Glutamatergic neuron (in vitro differentiated cells): ENCODE measurements at regions not wholly inside any gene's neighbourhood (a gene's known extent, or its start where the extent isn't known, plus 50 kb on each side); places are given as distances from the start of the nearest gene placed in this dataset.

Experiments
- DNase-seq: peaks from one replicate; pipeline ENCODE4 v3.0.0; 2022
- H3K27ac Mint-ChIP-seq: one replicate; pipeline ENCODE4 v1.8.0; 2020; ENCODE audit warnings: mild to moderate bottlenecking, mixed read lengths, inconsistent platforms; ENCODE audit not compliant: unreplicated experiment
- H3K27me3 Mint-ChIP-seq: one replicate; pipeline ENCODE4 v1.8.0; 2020; ENCODE audit warnings: mild to moderate bottlenecking, moderate library complexity, mixed read lengths, inconsistent platforms; ENCODE audit not compliant: unreplicated experiment
- H3K36me3 Mint-ChIP-seq: one replicate; pipeline ENCODE4 v1.8.0; 2020; ENCODE audit warnings: mild to moderate bottlenecking, mixed read lengths, inconsistent platforms; ENCODE audit not compliant: unreplicated experiment
- H3K4me1 Mint-ChIP-seq: one replicate; pipeline ENCODE4 v1.8.0; 2020; ENCODE audit warnings: mild to moderate bottlenecking, low read depth, mixed read lengths, inconsistent platforms; ENCODE audit not compliant: unreplicated experiment
- H3K4me3 Mint-ChIP-seq: one replicate; pipeline ENCODE4 v1.8.0; 2020; ENCODE audit warnings: mild to moderate bottlenecking, mixed read lengths, inconsistent platforms; ENCODE audit not compliant: unreplicated experiment
- H3K9me3 Mint-ChIP-seq: one replicate; pipeline ENCODE4 v1.8.0; 2020; ENCODE audit warnings: mild to moderate bottlenecking, moderate library complexity, mixed read lengths, inconsistent platforms; ENCODE audit not compliant: unreplicated experiment
- TF ChIP-seq, protein P1 (sequence below): fragments of 200-600 bp; sonication (generic); IDR thresholded peaks from one replicate; pipeline ENCODE4 v1.5.0; 2021; ENCODE audit not compliant: partially characterized antibody, unreplicated experiment

- no peak overlapping the region for H3K27ac Mint-ChIP-seq
- H3K27me3 Mint-ChIP-seq, result no peaks in the 10 kb centered on the region
- peaks cover 4% of the 10 kb centered on the region for H3K36me3 Mint-ChIP-seq
- DNase-seq, result no peak
- H3K9me3 Mint-ChIP-seq, result peaks cover 3% of the 10 kb centered on the region
- H3K4me1 Mint-ChIP-seq, result no peaks in the 10 kb centered on the region
- TF ChIP-seq, protein P1, sequence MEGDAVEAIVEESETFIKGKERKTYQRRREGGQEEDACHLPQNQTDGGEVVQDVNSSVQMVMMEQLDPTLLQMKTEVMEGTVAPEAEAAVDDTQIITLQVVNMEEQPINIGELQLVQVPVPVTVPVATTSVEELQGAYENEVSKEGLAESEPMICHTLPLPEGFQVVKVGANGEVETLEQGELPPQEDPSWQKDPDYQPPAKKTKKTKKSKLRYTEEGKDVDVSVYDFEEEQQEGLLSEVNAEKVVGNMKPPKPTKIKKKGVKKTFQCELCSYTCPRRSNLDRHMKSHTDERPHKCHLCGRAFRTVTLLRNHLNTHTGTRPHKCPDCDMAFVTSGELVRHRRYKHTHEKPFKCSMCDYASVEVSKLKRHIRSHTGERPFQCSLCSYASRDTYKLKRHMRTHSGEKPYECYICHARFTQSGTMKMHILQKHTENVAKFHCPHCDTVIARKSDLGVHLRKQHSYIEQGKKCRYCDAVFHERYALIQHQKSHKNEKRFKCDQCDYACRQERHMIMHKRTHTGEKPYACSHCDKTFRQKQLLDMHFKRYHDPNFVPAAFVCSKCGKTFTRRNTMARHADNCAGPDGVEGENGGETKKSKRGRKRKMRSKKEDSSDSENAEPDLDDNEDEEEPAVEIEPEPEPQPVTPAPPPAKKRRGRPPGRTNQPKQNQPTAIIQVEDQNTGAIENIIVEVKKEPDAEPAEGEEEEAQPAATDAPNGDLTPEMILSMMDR, result no peak
- no peak overlapping the region for H3K4me3 Mint-ChIP-seq
Observed at GRCh38 chr2:22126106-22126505, 1002.3 kb downstream of the TDRD15 start.

GRCh38 chr2:22126978-22127377 is 1003.2 kb downstream of the TDRD15 start:
- no peaks in the 10 kb centered on the region for H3K27me3 Mint-ChIP-seq
- no peak for DNase-seq
- H3K9me3 Mint-ChIP-seq, result peaks cover 3% of the 10 kb centered on the region
- no peaks in the 10 kb centered on the region for H3K4me1 Mint-ChIP-seq
- TF ChIP-seq, protein P1, result no peak
- H3K36me3 Mint-ChIP-seq, result peaks cover 4% of the 10 kb centered on the region
- no peak overlapping the region for H3K27ac Mint-ChIP-seq
- no peak overlapping the region for H3K4me3 Mint-ChIP-seq

GRCh38 chr2:22134421-22134820 is 1010.7 kb downstream of the TDRD15 start:
- Mint-ChIP-seq H3K27me3 (peaks cover 3% of the 10 kb centered on the region), H3K4me1 (peaks cover 6% of the 10 kb centered on the region), H3K9me3 (no peaks in the 10 kb centered on the region), H3K27ac (no peak overlapping the region), H3K4me3 (no peak overlapping the region), H3K36me3 (no peaks in the 10 kb centered on the region)
- no peak for DNase-seq
- TF ChIP-seq, protein P1, result no peak

- Mint-ChIP-seq H3K4me1 (peaks cover 6% of the 10 kb centered on the region), H3K27me3 (peaks cover 3% of the 10 kb centered on the region), H3K36me3 (no peaks in the 10 kb centered on the region), H3K27ac (no peak overlapping the region), H3K4me3 (no peak overlapping the region), H3K9me3 (no peaks in the 10 kb centered on the region)
- TF ChIP-seq, protein P1, result no peak
- no peak for DNase-seq
Observed at GRCh38 chr2:22136446-22136845, 1012.7 kb downstream of the TDRD15 start.

GRCh38 chr2:22143840-22144239 is 1020.1 kb downstream of the TDRD15 start:
- no peaks in the 10 kb centered on the region for H3K4me1 Mint-ChIP-seq
- H3K27me3 Mint-ChIP-seq, result no peaks in the 10 kb centered on the region
- no peaks in the 10 kb centered on the region for H3K9me3 Mint-ChIP-seq
- H3K4me3 Mint-ChIP-seq, result no peak overlapping the region
- no peak overlapping the region for H3K27ac Mint-ChIP-seq
- TF ChIP-seq, protein P1, result no peak
- H3K36me3 Mint-ChIP-seq, result no peaks in the 10 kb centered on the region
- no peak for DNase-seq
